Adrenal gland (tissue), 5 donors: ENCODE measurements at regions not wholly inside any gene's neighbourhood (a gene's known extent, or its start where the extent isn't known, plus 50 kb on each side); places are given as distances from the start of the nearest gene placed in this dataset.

ENCODE experiments used
- POLR2A ChIP-seq, 2 donors: fragments of 450-650 bp; IDR thresholded peaks; one replicate each; pipeline ENCODE4 v1.6.1; 2017; ENCODE audit warnings: antibody characterized with exemption in 2 of 2, mild to moderate bottlenecking in 2 of 2, moderate library complexity in 1 of 2
- TF ChIP-seq, protein P1 (sequence below), 6 experiments: fragments of 450-650 bp in 4 of 6; fragments of 200-600 bp in 2 of 6; sonication (generic) in 1 of 6; IDR thresholded peaks; 1 replicate in 5 of 6; 2 replicates in 1 of 6; pipeline versions ENCODE4 v1.5.1 to v1.8.0; 2016 to 2021; ENCODE audit warnings: antibody characterized with exemption in 6 of 6, mild to moderate bottlenecking in 2 of 6, moderate library complexity in 1 of 6
- donor health status: DM: no; HTN: no; CAD: no.

DNA sequence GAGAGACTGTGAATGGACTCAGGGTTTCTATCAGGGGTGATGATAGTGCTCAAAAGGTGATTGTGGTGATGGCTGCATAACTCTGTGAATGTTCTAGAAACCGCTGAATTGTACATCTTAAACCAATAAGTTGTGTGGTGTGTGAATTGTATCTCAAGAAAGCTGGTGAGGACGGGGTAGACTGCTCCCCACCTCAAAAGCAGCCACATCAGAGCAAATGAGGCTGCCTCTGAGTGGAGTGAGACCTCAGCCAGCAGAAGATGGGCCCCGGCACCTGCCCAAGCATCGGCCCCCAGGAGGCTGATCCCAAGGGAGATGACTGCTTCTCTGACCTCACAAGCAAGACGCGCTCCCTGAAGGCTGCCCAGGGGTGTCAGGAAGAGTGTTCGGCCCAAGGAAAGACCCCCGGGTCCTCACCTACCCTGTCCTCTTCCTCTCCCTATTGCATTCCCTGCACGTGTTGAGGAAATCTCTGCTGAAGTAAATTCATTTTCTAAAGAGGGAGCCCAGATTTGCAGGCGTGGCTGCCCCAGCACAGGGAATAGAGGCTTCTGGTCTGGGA lies 279.3 kb upstream of the SHH start:
- no peak for TF ChIP-seq POLR2A (IDR thresholded peaks at IDR 0.05)
- TF ChIP-seq, protein P1, sequence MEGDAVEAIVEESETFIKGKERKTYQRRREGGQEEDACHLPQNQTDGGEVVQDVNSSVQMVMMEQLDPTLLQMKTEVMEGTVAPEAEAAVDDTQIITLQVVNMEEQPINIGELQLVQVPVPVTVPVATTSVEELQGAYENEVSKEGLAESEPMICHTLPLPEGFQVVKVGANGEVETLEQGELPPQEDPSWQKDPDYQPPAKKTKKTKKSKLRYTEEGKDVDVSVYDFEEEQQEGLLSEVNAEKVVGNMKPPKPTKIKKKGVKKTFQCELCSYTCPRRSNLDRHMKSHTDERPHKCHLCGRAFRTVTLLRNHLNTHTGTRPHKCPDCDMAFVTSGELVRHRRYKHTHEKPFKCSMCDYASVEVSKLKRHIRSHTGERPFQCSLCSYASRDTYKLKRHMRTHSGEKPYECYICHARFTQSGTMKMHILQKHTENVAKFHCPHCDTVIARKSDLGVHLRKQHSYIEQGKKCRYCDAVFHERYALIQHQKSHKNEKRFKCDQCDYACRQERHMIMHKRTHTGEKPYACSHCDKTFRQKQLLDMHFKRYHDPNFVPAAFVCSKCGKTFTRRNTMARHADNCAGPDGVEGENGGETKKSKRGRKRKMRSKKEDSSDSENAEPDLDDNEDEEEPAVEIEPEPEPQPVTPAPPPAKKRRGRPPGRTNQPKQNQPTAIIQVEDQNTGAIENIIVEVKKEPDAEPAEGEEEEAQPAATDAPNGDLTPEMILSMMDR (IDR thresholded peaks at IDR 0.05): no peak
